Tibial nerve (tissue), 4 donors: ENCODE measurements at regions not wholly inside any gene's neighbourhood (a gene's known extent, or its start where the extent isn't known, plus 50 kb on each side); places are given as distances from the start of the nearest gene placed in this dataset.

Source experiments
- EP300 ChIP-seq, 2 donors: sonication (generic); formaldehyde crosslinking; IDR thresholded peaks; one replicate each; pipeline ENCODE4 v1.6.1; 2017; ENCODE audit warnings: antibody characterized with exemption in 2 of 2, mild to moderate bottlenecking in 1 of 2
- POLR2A ChIP-seq, 2 donors: fragments of 450-650 bp; IDR thresholded peaks; one replicate each; pipeline ENCODE4 v1.6.1; 2017; ENCODE audit warnings: antibody characterized with exemption in 2 of 2, mild to moderate bottlenecking in 2 of 2, moderate library complexity in 2 of 2
- TF ChIP-seq, protein P1 (sequence below), 5 experiments: fragments of 200-600 bp in 3 of 5; fragments of 450-650 bp in 2 of 5; sonication (generic) in 3 of 5; IDR thresholded peaks; one replicate each; pipeline ENCODE4 v1.5.1; 2016 to 2019; ENCODE audit warnings: antibody characterized with exemption in 5 of 5, mild to moderate bottlenecking in 3 of 5, moderate library complexity in 2 of 5

GRCh38 chr9:90508940-90509339, 133.7 kb downstream of the DIRAS2 start:
- TF ChIP-seq, protein P1, sequence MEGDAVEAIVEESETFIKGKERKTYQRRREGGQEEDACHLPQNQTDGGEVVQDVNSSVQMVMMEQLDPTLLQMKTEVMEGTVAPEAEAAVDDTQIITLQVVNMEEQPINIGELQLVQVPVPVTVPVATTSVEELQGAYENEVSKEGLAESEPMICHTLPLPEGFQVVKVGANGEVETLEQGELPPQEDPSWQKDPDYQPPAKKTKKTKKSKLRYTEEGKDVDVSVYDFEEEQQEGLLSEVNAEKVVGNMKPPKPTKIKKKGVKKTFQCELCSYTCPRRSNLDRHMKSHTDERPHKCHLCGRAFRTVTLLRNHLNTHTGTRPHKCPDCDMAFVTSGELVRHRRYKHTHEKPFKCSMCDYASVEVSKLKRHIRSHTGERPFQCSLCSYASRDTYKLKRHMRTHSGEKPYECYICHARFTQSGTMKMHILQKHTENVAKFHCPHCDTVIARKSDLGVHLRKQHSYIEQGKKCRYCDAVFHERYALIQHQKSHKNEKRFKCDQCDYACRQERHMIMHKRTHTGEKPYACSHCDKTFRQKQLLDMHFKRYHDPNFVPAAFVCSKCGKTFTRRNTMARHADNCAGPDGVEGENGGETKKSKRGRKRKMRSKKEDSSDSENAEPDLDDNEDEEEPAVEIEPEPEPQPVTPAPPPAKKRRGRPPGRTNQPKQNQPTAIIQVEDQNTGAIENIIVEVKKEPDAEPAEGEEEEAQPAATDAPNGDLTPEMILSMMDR (IDR thresholded peaks at IDR 0.05): no peak
- TF ChIP-seq POLR2A (IDR thresholded peaks at IDR 0.05) (no peak), EP300 (IDR thresholded peaks at IDR 0.05) (no peak)
